GM18868 (cell line): ENCODE measurements at regions not wholly inside any gene's neighbourhood (a gene's known extent, or its start where the extent isn't known, plus 50 kb on each side); places are given as distances from the start of the nearest gene placed in this dataset.

Source experiments
- ATAC-seq: cut with Tn5 transposase; IDR thresholded peaks from one replicate; pipeline ENCODE4 v1.9.1; 2021; ENCODE audit warnings: mild to moderate bottlenecking, moderate library complexity; ENCODE audit not compliant: unreplicated experiment

GRCh38 chr22:49536571-49537131, 291.0 kb downstream of the BRD1 start:
- ATAC-seq: no peak

- ATAC-seq: no peak
Observed at GRCh38 chr22:49535527-49536125, 292.0 kb downstream of the BRD1 start.

GRCh38 chr22:49535126-49535525, 292.5 kb downstream of the BRD1 start:
- no peak for ATAC-seq

GRCh38 chr22:49534386-49534785, 293.3 kb downstream of the BRD1 start:
- no peak for ATAC-seq

GRCh38 chr22:49533886-49534285, 293.8 kb downstream of the BRD1 start:
- no peak for ATAC-seq

- no peak for ATAC-seq
Observed at GRCh38 chr22:49532869-49533802, 294.5 kb downstream of the BRD1 start.

GRCh38 chr22:49531368-49531791, 296.3 kb downstream of the BRD1 start:
- ATAC-seq: no peak

GRCh38 chr22:49530671-49531367, 296.9 kb downstream of the BRD1 start:
- ATAC-seq: no peak

GRCh38 chr22:49528420-49528720, 299.3 kb downstream of the BRD1 start:
- no peak for ATAC-seq

GRCh38 chr22:49527611-49528419, 299.9 kb downstream of the BRD1 start:
- ATAC-seq: no peak

- no peak for ATAC-seq
Observed at GRCh38 chr22:49525801-49526535, 301.7 kb downstream of the BRD1 start.

GRCh38 chr22:49525360-49525759, 302.3 kb downstream of the BRD1 start:
- no peak for ATAC-seq

GRCh38 chr22:49524362-49524761, 303.3 kb downstream of the BRD1 start:
- no peak for ATAC-seq

GRCh38 chr22:49523374-49524008, 304.2 kb downstream of the BRD1 start:
- no peak for ATAC-seq

GRCh38 chr22:49522582-49523373, 304.9 kb downstream of the BRD1 start:
- no peak for ATAC-seq

- ATAC-seq: no peak
Observed at GRCh38 chr22:49521787-49522224, 305.9 kb downstream of the BRD1 start.

GRCh38 chr22:49519117-49519737, 308.4 kb downstream of the BRD1 start:
- no peak for ATAC-seq

- no peak for ATAC-seq
Observed at GRCh38 chr22:49518436-49518970, 309.2 kb downstream of the BRD1 start.
